ENCODE measurements at regions not wholly inside any gene's neighbourhood (a gene's known extent, or its start where the extent isn't known, plus 50 kb on each side); places are given as distances from the start of the nearest gene placed in this dataset.

GRCh38 chr3:124092811-124093210 is 100.9 kb upstream of the ROPN1 start:
- Histone ChIP-seq H3K9ac (ENCODE audit: insufficient read depth, low read depth, low read length) (no peak overlapping the region), H3K36me3 (replicated peaks in 1 of 2; ENCODE audit: control insufficient read depth in 1 of 2, insufficient read depth in 2 of 2, low read length in 2 of 2) (no peaks in the 10 kb centered on the region), H3K4me3 (replicated peaks in 1 of 3; ENCODE audit: insufficient read depth in 1 of 3, low read depth in 2 of 3, low read length in 3 of 3) (no peak overlapping the region), H3K9me3 (ENCODE audit: low read length) (no peaks in the 10 kb centered on the region), H4K20me1 (ENCODE audit: insufficient read depth, low read length) (no peaks in the 10 kb centered on the region), H3K79me2 (ENCODE audit: insufficient read depth, low read length) (no peaks in the 10 kb centered on the region), H3K4me2 (ENCODE audit: low read depth, low read length) (no peak overlapping the region), H3K27ac (ENCODE audit: extremely low read length, insufficient read depth, low read length) (no peak overlapping the region), H2AFZ (ENCODE audit: low read length) (no peak overlapping the region), H3K27me3 (ENCODE audit: control insufficient read depth in 1 of 2, insufficient read depth in 2 of 2, low read length in 2 of 2) (peaks cover 0 to 8% of the 10 kb centered on the region in 2 experiments; a peak in 1 of 5 replicates), H3K4me1 (ENCODE audit: insufficient read depth, low read length) (no peaks in the 10 kb centered on the region)
- ChIA-PET CTCF (ENCODE audit: low intra/inter-chr PET ratio, low total read pairs) (no interaction called here), POLR2A (no interaction called here)
- 37% methylated on average over 8 of the region's 8 CpGs for WGBS (ENCODE audit: low lambda C conversion rate)
- in situ Hi-C loops (cut with HindIII; ENCODE audit: extremely low pct_ligation_motif_present, low pct_unique_long_range_greater_than_20kb): no loop called here
- BruUV-seq (replicated peaks): no TSS peak
- intact Hi-C loops (cut with micrococcal nuclease; ENCODE audit: unreplicated experiment): no loop called here
- no peak for ATAC-seq
- FAIRE-seq: no peak
- no peak for DNase-seq (ENCODE audit: low spot score)
- TF ChIP-seq KLF12 (CRISPR knock-in tag; IDR thresholded peaks at IDR 0.05; ENCODE audit: borderline replicate concordance): no peak
- no peak for TF ChIP-seq ZNF749 (CRISPR knock-in tag; IDR thresholded peaks at IDR 0.05; ENCODE audit: borderline replicate concordance)
- TF ChIP-seq MEF2D (CRISPR knock-in tag; IDR thresholded peaks at IDR 0.05): no peak
- TF ChIP-seq MYNN (CRISPR knock-in tag; IDR thresholded peaks at IDR 0.05; ENCODE audit: low read depth): no peak
- no peak for TF ChIP-seq ZBTB33 (CRISPR knock-in tag; IDR thresholded peaks at IDR 0.05)
- no peak for TF ChIP-seq MIER2 (CRISPR knock-in tag; IDR thresholded peaks at IDR 0.05)
- TF ChIP-seq RAD21 (CRISPR knock-in tag; IDR thresholded peaks at IDR 0.05): no peak
- TF ChIP-seq HMG20B (CRISPR knock-in tag; conservative IDR thresholded peaks at IDR 0.05): no peak
- TF ChIP-seq ZNF407 (CRISPR knock-in tag; IDR thresholded peaks at IDR 0.05; ENCODE audit: not compliant biosample characterization): no peak
- TF ChIP-seq ZIK1 (CRISPR knock-in tag; IDR thresholded peaks at IDR 0.05; ENCODE audit: borderline replicate concordance, low read depth): no peak
- TF ChIP-seq GABPA (IDR thresholded peaks at IDR 0.05; ENCODE audit: low read depth, low read length): no peak
- no peak for TF ChIP-seq GABPA (CRISPR knock-in tag; IDR thresholded peaks at IDR 0.05; ENCODE audit: low read depth)
- no peak for TF ChIP-seq REPIN1 (CRISPR knock-in tag; IDR thresholded peaks at IDR 0.05; ENCODE audit: borderline replicate concordance, low read depth)

Measured in HepG2 (cell line).